NCI-H1092 treated with DMSO at 0.1 percent for 48 hours (cell line): ENCODE measurements at regions not wholly inside any gene's neighbourhood (a gene's known extent, or its start where the extent isn't known, plus 50 kb on each side); places are given as distances from the start of the nearest gene placed in this dataset.

Experiments
- DNase-seq: peaks from one replicate; lab custom pipeline; 2025; lab: John Stamatoyannopoulos, UW

GRCh38 chr4:32226204-32226603 is 1506.0 kb downstream of the PCDH7 start:
- DNase-seq, result no peak

DNA sequence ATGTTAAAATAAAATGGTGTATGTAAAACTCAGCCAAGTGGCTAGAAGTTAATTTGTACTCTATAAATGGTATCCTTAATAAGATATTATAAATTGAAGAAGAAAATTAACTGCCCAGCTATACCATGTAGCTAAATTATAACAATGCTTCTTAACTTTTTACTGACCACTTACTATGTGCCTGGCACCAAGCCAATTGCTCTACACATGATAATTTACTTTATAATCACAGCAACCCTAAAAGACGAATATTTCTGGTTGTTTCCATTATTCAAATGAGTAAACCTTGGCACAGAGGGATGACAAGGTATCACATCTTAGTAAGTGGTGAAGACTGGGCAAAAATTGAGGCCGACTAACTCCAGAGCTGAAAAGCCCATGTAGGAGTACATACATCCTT is 1506.6 kb downstream of the PCDH7 start:
- no peak for DNase-seq

- no peak for DNase-seq
These were observed 1523.8 kb downstream of the PCDH7 start for GRCh38 chr4:32243926-32244325.

DNA sequence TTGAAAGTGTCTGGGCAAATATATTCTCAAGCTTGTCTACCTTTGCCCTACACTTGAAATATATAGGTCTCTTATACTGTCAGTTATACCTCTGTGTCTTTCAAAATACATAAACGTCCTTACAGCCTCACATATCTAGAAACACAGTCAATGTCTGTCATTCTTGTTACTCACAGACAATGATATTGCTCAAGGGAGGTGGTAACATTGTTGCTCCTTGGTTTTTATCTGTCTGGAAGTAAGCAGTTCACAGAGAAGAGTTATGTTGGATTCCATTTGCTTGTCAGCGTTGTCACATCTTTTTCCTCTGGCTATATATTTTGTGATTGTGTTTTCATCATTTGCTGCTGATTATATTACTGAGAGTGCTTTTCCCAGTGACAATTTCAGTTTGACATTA is 1528.9 kb downstream of the PCDH7 start:
- no peak for DNase-seq

GRCh38 chr4:32251126-32251525 is 1531.0 kb downstream of the PCDH7 start:
- DNase-seq, result no peak

DNA sequence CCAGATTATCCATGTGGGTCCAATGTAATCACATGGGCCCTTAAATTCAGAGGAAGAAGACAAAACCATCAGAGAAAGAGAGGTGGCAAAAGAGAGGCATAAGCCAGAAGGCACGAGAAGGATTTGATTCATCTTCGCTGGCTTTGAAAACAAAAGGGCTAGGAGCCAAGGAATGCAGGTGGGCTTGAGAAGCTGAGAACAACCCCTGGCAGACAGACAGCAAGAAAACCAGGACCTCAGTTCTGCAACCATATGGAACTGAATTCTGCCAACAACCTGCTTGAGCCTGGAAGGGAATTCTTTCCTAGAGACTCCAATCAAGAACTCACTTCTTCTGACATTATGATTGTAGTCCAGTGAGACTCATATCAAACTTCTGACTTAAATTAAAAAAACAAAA is 1531.8 kb downstream of the PCDH7 start:
- no peak for DNase-seq

DNA sequence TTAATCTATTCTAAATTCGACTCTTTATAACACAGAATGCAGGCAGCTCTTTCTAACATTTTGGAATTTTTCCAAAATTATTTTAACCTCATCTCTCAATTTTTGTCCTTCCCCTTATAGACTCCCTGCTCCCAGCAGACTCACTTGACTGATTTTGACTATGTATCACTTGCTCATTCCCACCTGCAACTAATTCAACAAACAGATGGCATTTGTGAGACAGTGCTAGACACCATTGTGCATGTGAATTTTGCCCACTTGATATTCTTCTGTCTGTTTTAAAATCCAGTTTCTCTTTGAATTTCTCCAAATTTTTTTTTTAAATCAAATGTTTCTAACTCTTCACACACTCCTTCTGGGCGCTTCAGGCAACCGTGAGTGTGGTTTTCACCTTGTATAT is 1534.0 kb downstream of the PCDH7 start:
- DNase-seq, result no peak

- no peak for DNase-seq
These were observed 1538.8 kb downstream of the PCDH7 start for GRCh38 chr4:32258986-32259385.

GRCh38 chr4:32261196-32261595 is 1541.0 kb downstream of the PCDH7 start:
- DNase-seq, result no peak

DNA sequence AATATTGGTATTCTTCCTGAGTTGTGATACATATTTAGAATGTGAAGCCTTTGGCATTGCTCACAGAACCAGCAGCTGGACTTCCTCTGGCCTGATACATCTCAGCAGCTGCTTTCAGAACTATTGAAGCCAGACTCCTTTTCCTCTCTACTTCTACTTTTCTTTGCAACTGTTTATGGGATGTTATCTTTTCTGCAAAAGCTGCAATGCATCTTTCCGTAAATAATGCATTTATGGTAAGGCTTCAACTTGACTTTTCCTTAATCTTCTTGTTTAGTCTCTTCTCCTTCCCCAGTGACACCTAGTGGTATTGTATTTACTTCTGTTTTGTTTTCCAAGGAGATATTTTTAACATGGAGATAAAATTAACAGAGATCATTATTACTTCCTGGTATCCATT is 1548.7 kb downstream of the PCDH7 start:
- DNase-seq, result no peak

- no peak for DNase-seq
These were observed 1569.9 kb downstream of the PCDH7 start for GRCh38 chr4:32290102-32290501.

DNA sequence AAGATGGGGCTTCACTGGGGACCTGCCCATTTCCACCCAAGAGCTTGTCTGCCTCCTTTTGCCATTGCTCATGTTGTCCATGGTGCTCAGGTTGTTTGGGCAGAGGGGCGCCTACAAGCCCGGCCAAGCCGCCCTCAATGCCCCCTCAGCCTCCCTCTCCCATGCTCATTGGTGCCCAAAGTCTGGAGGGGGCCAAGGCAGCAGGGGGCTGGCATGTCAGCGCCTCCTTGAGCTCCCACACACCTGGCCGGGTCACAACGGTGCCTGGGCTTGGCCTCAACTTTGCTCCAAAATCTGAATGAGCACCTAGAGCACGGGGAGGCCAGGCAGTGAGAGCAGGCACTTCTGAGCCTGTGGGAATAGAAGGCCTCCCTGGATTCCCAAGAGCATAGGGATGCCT is 1598.8 kb downstream of the PCDH7 start:
- no peak for DNase-seq

- DNase-seq, result no peak
These were observed 1601.3 kb downstream of the PCDH7 start for GRCh38 chr4:32321421-32321820.

- DNase-seq, result no peak
These were observed 1614.6 kb downstream of the PCDH7 start for GRCh38 chr4:32334759-32335158.

DNA sequence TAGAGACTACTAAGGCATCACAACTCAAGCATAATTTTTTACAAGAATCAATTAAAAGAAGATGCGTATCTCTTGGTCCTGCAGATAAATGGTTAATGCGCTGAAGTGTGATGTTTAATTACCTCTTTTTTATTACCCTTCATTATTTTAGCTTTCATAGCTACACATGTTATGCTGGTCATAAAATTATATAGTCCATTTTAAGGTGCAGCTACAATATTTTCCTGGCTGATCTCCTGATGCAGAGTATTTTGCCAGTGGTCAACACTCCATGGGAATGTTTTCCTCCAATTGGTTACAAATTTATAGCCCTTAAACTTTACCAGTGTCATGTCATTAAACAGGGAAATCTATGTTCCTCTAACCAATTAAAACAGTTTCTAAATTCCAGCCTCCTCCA is 1617.2 kb downstream of the PCDH7 start:
- DNase-seq, result no peak

GRCh38 chr4:32340591-32340990 is 1620.4 kb downstream of the PCDH7 start:
- no peak for DNase-seq

GRCh38 chr4:32341342-32341741 is 1621.2 kb downstream of the PCDH7 start:
- no peak for DNase-seq

DNA sequence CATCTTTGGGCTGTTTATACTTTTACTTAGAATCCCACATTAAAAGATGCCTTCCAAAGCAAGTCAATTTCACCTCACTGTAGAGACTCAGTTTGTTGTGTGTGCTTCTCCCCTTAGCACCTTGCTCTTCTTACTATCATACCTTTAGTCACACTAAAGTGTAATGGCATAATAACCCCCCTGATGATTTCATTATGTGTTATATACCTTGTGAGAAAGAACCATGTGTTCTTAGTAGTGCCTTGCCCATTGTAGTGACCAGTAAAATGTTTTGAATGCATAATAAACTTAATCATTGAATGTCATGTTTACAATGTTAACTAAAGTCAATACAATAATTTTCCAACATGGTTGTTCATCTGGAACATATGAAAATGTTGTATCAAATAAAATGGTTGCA is 1621.9 kb downstream of the PCDH7 start:
- no peak for DNase-seq

- DNase-seq, result no peak
These were observed 1628.9 kb downstream of the PCDH7 start for GRCh38 chr4:32349026-32349425.

GRCh38 chr4:32374206-32374605 is 1654.0 kb downstream of the PCDH7 start:
- DNase-seq, result no peak

DNA sequence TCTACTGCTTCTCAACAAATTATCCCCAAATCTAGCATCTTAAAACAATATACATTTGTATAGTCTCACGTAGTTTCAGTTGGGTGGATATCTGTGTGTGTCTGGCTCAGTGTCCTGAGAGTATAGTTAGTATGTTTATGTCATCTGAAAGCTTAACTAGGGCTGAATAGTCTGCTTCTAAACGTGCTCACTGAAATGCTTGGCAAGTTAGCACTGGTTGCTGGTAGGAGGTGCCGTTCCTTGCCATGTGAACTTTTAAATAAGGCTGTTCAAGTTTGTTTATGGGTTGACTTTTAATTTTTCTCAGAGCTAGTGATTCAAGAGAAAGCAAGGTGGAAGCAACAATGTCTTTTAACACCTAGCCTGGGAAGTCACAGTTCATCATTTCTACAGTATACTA is 1673.6 kb downstream of the PCDH7 start:
- DNase-seq, result no peak

DNA sequence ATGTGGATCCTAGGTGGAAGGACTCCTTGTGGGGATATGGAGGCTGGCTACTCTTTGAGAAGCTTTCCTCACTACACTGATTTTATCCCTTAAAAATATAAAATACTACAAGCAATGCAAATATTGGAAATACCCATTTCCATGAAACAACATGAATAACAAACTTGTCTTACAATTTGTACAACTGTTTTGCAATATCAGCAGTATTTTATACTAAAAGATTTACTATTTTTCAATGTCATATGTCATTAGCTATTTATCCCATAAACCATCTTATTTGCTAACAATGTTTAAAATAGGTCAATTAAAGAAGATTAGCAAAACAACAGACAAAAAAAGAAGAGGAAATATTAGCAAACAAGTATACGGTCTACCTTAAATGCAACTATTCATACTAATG is 1674.1 kb downstream of the PCDH7 start:
- DNase-seq, result no peak

DNA sequence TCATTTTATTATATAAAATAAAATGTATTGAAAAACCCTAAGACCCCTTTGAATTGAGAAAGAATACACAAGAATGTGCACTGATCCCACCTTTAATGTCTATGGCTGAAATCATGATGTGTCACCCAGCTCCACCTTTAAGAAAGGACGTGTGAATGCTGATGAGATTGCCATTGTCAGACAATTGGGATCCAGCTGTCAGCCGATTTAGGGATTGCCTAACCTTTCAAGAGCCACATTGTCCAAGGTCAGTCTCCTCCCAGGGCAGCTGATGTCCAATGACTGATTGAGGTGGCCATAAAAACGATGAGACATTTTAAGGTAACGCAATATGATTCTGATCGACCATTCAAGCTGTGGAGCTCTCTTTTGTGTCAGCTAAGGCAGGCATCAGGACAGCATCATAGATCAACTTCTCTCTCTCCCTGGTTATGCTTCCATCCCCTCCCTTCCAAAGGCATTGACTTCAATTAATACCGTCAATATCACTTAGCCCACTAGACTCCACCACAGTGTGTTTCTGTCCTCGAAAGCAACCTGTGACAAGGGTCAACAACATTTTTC is 1676.4 kb downstream of the PCDH7 start:
- no peak for DNase-seq

GRCh38 chr4:32400870-32401269 is 1680.7 kb downstream of the PCDH7 start:
- no peak for DNase-seq
